Pons (tissue), 1 donor: ENCODE measurements at regions not wholly inside any gene's neighbourhood (a gene's known extent, or its start where the extent isn't known, plus 50 kb on each side); places are given as distances from the start of the nearest gene placed in this dataset.
"Not testable (repeated sequence)": the region's sequence is repeated elsewhere in the genome, so short reads cannot be mapped to it uniquely, and the experiment has no call there.

Source experiments
- DNase-seq: peaks from one replicate; pipeline ENCODE4 v3.0.0-alpha.2; 2016; ENCODE audit warnings: low spot score

GRCh38 chr5:92990771-92991170 lies 590.2 kb downstream of the NR2F1-AS1 start:
- no peak for DNase-seq

- no peak for DNase-seq
These were observed 600.0 kb downstream of the NR2F1-AS1 start for GRCh38 chr5:92981001-92981400.

- DNase-seq = no peak
These were observed 600.5 kb downstream of the NR2F1-AS1 start for GRCh38 chr5:92980491-92980890.

- peak; percentile 80 for DNase-seq
These were observed 601.3 kb downstream of the NR2F1-AS1 start for GRCh38 chr5:92979716-92980115.

- DNase-seq = peak; percentile 87
These were observed 603.0 kb downstream of the NR2F1-AS1 start for GRCh38 chr5:92977846-92978540.

- no peak for DNase-seq
These were observed 604.9 kb downstream of the NR2F1-AS1 start for GRCh38 chr5:92976156-92976555.

- DNase-seq = peak; percentile 98
These were observed 611.2 kb downstream of the NR2F1-AS1 start for GRCh38 chr5:92969781-92970237.

GRCh38 chr5:92969191-92969780 lies 611.7 kb downstream of the NR2F1-AS1 start:
- DNase-seq = peak; percentile 63

GRCh38 chr5:92963800-92964199 lies 617.2 kb downstream of the NR2F1-AS1 start:
- DNase-seq = no peak

- peak; percentile 46 for DNase-seq
These were observed 618.3 kb downstream of the NR2F1-AS1 start for GRCh38 chr5:92962752-92963151.

- no peak for DNase-seq
These were observed 624.1 kb downstream of the NR2F1-AS1 start for GRCh38 chr5:92956886-92957285.

- DNase-seq = no peak
These were observed 628.8 kb downstream of the NR2F1-AS1 start for GRCh38 chr5:92952243-92952642.

- DNase-seq = no peak
These were observed 629.3 kb downstream of the NR2F1-AS1 start for GRCh38 chr5:92951746-92952145.

- no peak for DNase-seq
These were observed 634.5 kb downstream of the NR2F1-AS1 start for GRCh38 chr5:92946546-92946945.

GRCh38 chr5:92945605-92946097 lies 635.4 kb downstream of the NR2F1-AS1 start:
- peak; percentile 63 for DNase-seq

- peak; percentile 29 for DNase-seq
These were observed 636.0 kb downstream of the NR2F1-AS1 start for GRCh38 chr5:92944903-92945604.

GRCh38 chr5:92944337-92944736 lies 636.7 kb downstream of the NR2F1-AS1 start:
- no peak for DNase-seq

- DNase-seq = no peak
These were observed 638.3 kb downstream of the NR2F1-AS1 start for GRCh38 chr5:92942762-92943161.

- DNase-seq = no peak
These were observed 639.2 kb downstream of the NR2F1-AS1 start for GRCh38 chr5:92941806-92942205.

GRCh38 chr5:92939428-92939827 lies 641.6 kb downstream of the NR2F1-AS1 start:
- DNase-seq = peak; percentile 38

- not testable (repeated sequence) for DNase-seq
These were observed 643.6 kb downstream of the NR2F1-AS1 start for GRCh38 chr5:92937396-92937795.

GRCh38 chr5:92930057-92930456 lies 651.0 kb downstream of the NR2F1-AS1 start:
- no peak for DNase-seq

- DNase-seq = peak; percentile 58
These were observed 653.7 kb downstream of the NR2F1-AS1 start for GRCh38 chr5:92927291-92927778.
